DND-41 (cell line): ENCODE measurements at regions not wholly inside any gene's neighbourhood (a gene's known extent, or its start where the extent isn't known, plus 50 kb on each side); places are given as distances from the start of the nearest gene placed in this dataset.
"Not testable (repeated sequence)": the region's sequence is repeated elsewhere in the genome, so short reads cannot be mapped to it uniquely, and the experiment has no call there.

Experiments
- CTCF ChIP-seq: IDR thresholded peaks from 2 replicates; pipeline ENCODE4 v1.5.1; 2012; ENCODE audit warnings: borderline replicate concordance, low read length, moderate library complexity, mild to moderate bottlenecking; ENCODE audit not compliant: poor library complexity, severe bottlenecking; ENCODE audit errors: extremely low read depth
- EZH2 ChIP-seq: IDR thresholded peaks from 3 replicates; pipeline ENCODE4 v1.6.1; 2012; ENCODE audit warnings: borderline replicate concordance, low read depth, mild to moderate bottlenecking, moderate library complexity, low read length, inconsistent platforms; ENCODE audit not compliant: severe bottlenecking

DNA sequence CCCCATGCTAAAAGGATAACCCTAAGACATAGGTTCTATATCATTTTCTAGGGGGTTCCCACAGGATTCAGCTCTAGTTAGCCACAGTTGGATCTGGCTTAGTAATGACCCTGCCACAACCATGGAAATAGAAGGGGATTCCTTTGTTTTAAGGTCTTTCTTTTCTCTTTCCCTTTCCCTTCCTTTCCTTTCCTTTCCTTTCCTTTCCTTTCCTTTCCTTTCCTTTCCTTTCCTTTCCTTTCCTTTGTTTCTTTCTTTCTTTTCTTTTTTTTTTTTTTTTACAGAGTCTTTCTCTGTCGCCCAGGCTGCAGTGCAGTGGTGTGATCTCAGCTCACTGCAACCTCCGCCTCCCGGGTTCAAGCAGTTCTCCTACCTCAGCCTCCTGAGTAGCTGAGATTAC is 173.9 kb downstream of the UQCRFS1 start:
- TF ChIP-seq CTCF, EZH2: not testable (repeated sequence)
